ENCODE measurements at regions not wholly inside any gene's neighbourhood (a gene's known extent, or its start where the extent isn't known, plus 50 kb on each side); places are given as distances from the start of the nearest gene placed in this dataset.

- peaks cover 9% of the 10 kb centered on the region for H3K9me2 ChIP-seq (ENCODE audit: insufficient read depth)
- no peaks in the 10 kb centered on the region for H3K79me2 ChIP-seq (replicated peaks; ENCODE audit: insufficient read depth)
- no peak for DNase-seq (ENCODE audit: low spot score)
- no peaks in the 10 kb centered on the region for H3F3A ChIP-seq (replicated peaks; ENCODE audit: low read depth)
- no peak overlapping the region for H3K4me3 ChIP-seq
- no peaks in the 10 kb centered on the region for H3K27me3 ChIP-seq (ENCODE audit: insufficient read depth)
- no peak overlapping the region for H2AFZ ChIP-seq
- H3K27ac ChIP-seq (ENCODE audit: low read depth), result no peak overlapping the region
- no peaks in the 10 kb centered on the region; the same call in 1 of the 2 replicates for H3K36me3 ChIP-seq (ENCODE audit: insufficient read depth)
- no peak overlapping the region for H3K4me2 ChIP-seq
- no peak for TF ChIP-seq NANOG (IDR thresholded peaks at IDR 0.05; ENCODE audit: borderline replicate concordance)
- no peak for TF ChIP-seq ZNF462 (CRISPR knock-in tag; IDR thresholded peaks at IDR 0.05)
- no peak for TF ChIP-seq POLR2AphosphoS5 (IDR thresholded peaks at IDR 0.05; ENCODE audit: low read depth)
- TF ChIP-seq EZH2 (IDR thresholded peaks at IDR 0.05; ENCODE audit: low read depth, unreplicated experiment), result no peak
- TF ChIP-seq ZNF331 (CRISPR knock-in tag; IDR thresholded peaks at IDR 0.05; ENCODE audit: low read depth), result no peak
- no peak for TF ChIP-seq STAT1 (IDR thresholded peaks at IDR 0.05; ENCODE audit: unreplicated experiment)
- Mint-ChIP-seq H3K27ac (no peak overlapping the region), H3K36me3 (ENCODE audit: low read depth) (peaks cover 14% of the 10 kb centered on the region), H3K27me3 (ENCODE audit: insufficient read depth, low read depth, poor library complexity) (peaks cover 2% of the 10 kb centered on the region), H3K4me1 (no peaks in the 10 kb centered on the region), H3K4me3 (no peak overlapping the region), H3K9me3 (peaks cover 18% of the 10 kb centered on the region)
- no peak for ATAC-seq
- no peaks in the 10 kb centered on the region for H4K20me1 ChIP-seq (replicated peaks; ENCODE audit: insufficient read depth)
- H3K4me1 ChIP-seq (ENCODE audit: insufficient read depth), result no peaks in the 10 kb centered on the region
These were observed 1311.9 kb downstream of the LRFN5 start for GRCh38 chr14:42918615-42919014.

- Mint-ChIP-seq H3K9me3 (peaks cover 13% of the 10 kb centered on the region), H3K4me3 (no peak overlapping the region)
- ATAC-seq, result no peak
These were observed 1305.0 kb downstream of the LRFN5 start for GRCh38 chr14:42911642-42912041.

More at GRCh38 chr14:42911642-42912041, 1305.0 kb downstream of the LRFN5 start:
- H3K79me2 ChIP-seq (replicated peaks; ENCODE audit: insufficient read depth), result no peaks in the 10 kb centered on the region
- H3K27me3 ChIP-seq (ENCODE audit: insufficient read depth), result no peaks in the 10 kb centered on the region
- TF ChIP-seq REST (IDR thresholded peaks at IDR 0.05; ENCODE audit: unreplicated experiment) (no peak), CTCF (conservative IDR thresholded peaks at IDR 0.05; ENCODE audit: low read depth in 2 of 2) (peak; percentile 30 to 36; a peak in 3 of 4 replicates), JUNB (IDR thresholded peaks at IDR 0.05; ENCODE audit: unreplicated experiment) (no peak)
- no peak overlapping the region for H3K4me2 ChIP-seq
- peaks cover 10% of the 10 kb centered on the region for H3K9me2 ChIP-seq (ENCODE audit: insufficient read depth)
- H3K27ac ChIP-seq (ENCODE audit: low read depth), result no peak overlapping the region
- H3K27ac Mint-ChIP-seq, result no peak overlapping the region
- no peaks in the 10 kb centered on the region for H4K20me1 ChIP-seq (replicated peaks; ENCODE audit: insufficient read depth)
- no peak overlapping the region for H2AFZ ChIP-seq
- no peak overlapping the region for H3K4me3 ChIP-seq
- peak; percentile 14 for DNase-seq (ENCODE audit: low spot score)
- no peaks in the 10 kb centered on the region for H3F3A ChIP-seq (replicated peaks; ENCODE audit: low read depth)
- no peaks in the 10 kb centered on the region for H3K36me3 ChIP-seq (ENCODE audit: insufficient read depth)
- no peaks in the 10 kb centered on the region for H3K4me1 ChIP-seq (ENCODE audit: insufficient read depth)
- H3K27me3 Mint-ChIP-seq (ENCODE audit: insufficient read depth, low read depth, poor library complexity), result peaks cover 2% of the 10 kb centered on the region
- H3K36me3 Mint-ChIP-seq (ENCODE audit: low read depth), result peaks cover 11% of the 10 kb centered on the region
- no peaks in the 10 kb centered on the region for H3K4me1 Mint-ChIP-seq

Measured in GM23338 (cell line).